Stomach (tissue), 8 donors: ENCODE measurements at regions not wholly inside any gene's neighbourhood (a gene's known extent, or its start where the extent isn't known, plus 50 kb on each side); places are given as distances from the start of the nearest gene placed in this dataset.
A peak's percentile ranks its signal among the peaks of the same experiment; 100 is the strongest.

Experiments
- DNase-seq, 2 donors: peaks; one replicate each; pipeline versions ENCODE4 v3.0.0 to v3.0.0-alpha.2; 2013 to 2019
- H3K27ac ChIP-seq, 5 donors: fragments of 200-600 bp in 4 of 5; sonication (generic) in 4 of 5; one replicate each; pipeline ENCODE4 v1.5.1; 2013 to 2019; ENCODE audit warnings: mild to moderate bottlenecking in 1 of 5, moderate library complexity in 1 of 5
- H3K27me3 ChIP-seq, 3 donors: fragments of 200-600 bp; sonication (generic); one replicate each; pipeline ENCODE4 v1.5.1; 2017 to 2019; ENCODE audit warnings: mixed run types in 1 of 3
- H3K36me3 ChIP-seq, 4 donors: fragments of 200-600 bp; sonication (generic); 1 replicate in 3 of 4; 2 replicates in 1 of 4; pipeline ENCODE4 v1.5.1; 2016 to 2019
- H3K4me1 ChIP-seq, 4 donors: fragments of 200-600 bp; sonication (generic); one replicate each; pipeline ENCODE4 v1.5.1; 2016 to 2019
- H3K4me3 ChIP-seq, 4 donors: fragments of 200-600 bp; sonication (generic) in 3 of 4; one replicate each; pipeline ENCODE4 v1.5.1; 2016 to 2019; ENCODE audit warnings: mild to moderate bottlenecking in 1 of 4
- H3K9me3 ChIP-seq, 4 donors: fragments of 200-600 bp; sonication (generic); one replicate each; pipeline ENCODE4 v1.5.1; 2016 to 2019
- EP300 ChIP-seq: sonication (generic); formaldehyde crosslinking; IDR thresholded peaks from one replicate; pipeline ENCODE4 v1.6.1; 2017; ENCODE audit warnings: antibody characterized with exemption
- POLR2A ChIP-seq, 4 donors: fragments of 450-650 bp; IDR thresholded peaks; one replicate each; pipeline ENCODE4 v1.6.1; 2016; ENCODE audit warnings: antibody characterized with exemption in 4 of 4, control low read depth in 2 of 4, mild to moderate bottlenecking in 1 of 4, moderate library complexity in 1 of 4
- POLR2AphosphoS5 ChIP-seq, 3 donors: sonication (generic); formaldehyde crosslinking; IDR thresholded peaks; one replicate each; pipeline ENCODE4 v1.6.1; 2016; ENCODE audit warnings: antibody characterized with exemption in 3 of 3
- WGBS, 5 donors: extraction: QIAGEN DNeasy Blood & Tissue Kit in 3 of 5; methylation state at CpG; one replicate each; pipeline versions ENCODE4 v1.1.5 to v1.1.7; 2013 to 2018; 5-methylcytosine and 5-hydroxymethylcytosine counted together
- intact Hi-C: fragments of 100-400 bp; cut with DNase I; formaldehyde crosslinking; loops from one replicate; pipeline ENCODE4 v1.15.1; 2023; ENCODE audit warnings: low total_unique reads
- TF ChIP-seq, protein P1 (sequence below), 7 experiments: fragments of 450-650 bp in 4 of 7; fragments of 200-600 bp in 3 of 7; sonication (generic) in 3 of 7; IDR thresholded peaks; one replicate each; pipeline ENCODE4 v1.5.1; 2016 to 2019; ENCODE audit warnings: antibody characterized with exemption in 7 of 7, control low read depth in 2 of 7, mild to moderate bottlenecking in 1 of 7
- donor health status: healthy with polysubstance abuse.
- donor health status: Bipolar disorder and iron deficiency.
- donor health status: healthy.

DNA sequence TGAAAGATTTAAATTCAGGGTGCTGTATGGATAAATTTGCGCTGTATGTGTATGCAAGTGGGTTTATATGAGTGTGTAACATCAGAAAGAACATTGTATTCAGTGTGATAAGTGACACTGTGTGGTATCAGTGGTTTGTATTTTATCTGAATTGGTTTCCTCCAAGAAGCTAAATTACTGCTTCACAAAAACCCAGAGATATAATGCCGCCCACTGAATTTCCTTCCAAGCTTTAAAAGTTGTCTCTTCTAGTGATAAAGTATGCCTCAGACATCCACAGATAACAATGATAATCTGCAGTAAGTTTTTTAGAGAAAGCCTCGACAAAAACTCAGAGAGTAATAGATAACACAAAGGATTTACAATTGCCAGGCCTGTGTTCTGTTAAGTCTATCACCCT is 710.6 kb upstream of the HS3ST1 start:
- no peak overlapping the region for H3K4me3 ChIP-seq
- WGBS, 5 donors, result 43 to 57% (median 53%) methylated on average over 3 of the region's 3 CpGs
- H3K27me3 ChIP-seq, result no peaks in the 10 kb centered on the region
- no peaks in the 10 kb centered on the region for H3K4me1 ChIP-seq
- TF ChIP-seq, protein P1, sequence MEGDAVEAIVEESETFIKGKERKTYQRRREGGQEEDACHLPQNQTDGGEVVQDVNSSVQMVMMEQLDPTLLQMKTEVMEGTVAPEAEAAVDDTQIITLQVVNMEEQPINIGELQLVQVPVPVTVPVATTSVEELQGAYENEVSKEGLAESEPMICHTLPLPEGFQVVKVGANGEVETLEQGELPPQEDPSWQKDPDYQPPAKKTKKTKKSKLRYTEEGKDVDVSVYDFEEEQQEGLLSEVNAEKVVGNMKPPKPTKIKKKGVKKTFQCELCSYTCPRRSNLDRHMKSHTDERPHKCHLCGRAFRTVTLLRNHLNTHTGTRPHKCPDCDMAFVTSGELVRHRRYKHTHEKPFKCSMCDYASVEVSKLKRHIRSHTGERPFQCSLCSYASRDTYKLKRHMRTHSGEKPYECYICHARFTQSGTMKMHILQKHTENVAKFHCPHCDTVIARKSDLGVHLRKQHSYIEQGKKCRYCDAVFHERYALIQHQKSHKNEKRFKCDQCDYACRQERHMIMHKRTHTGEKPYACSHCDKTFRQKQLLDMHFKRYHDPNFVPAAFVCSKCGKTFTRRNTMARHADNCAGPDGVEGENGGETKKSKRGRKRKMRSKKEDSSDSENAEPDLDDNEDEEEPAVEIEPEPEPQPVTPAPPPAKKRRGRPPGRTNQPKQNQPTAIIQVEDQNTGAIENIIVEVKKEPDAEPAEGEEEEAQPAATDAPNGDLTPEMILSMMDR (IDR thresholded peaks at IDR 0.05), result no peak
- no peak for TF ChIP-seq EP300
- TF ChIP-seq POLR2A (IDR thresholded peaks at IDR 0.05), result no peak
- no peak for TF ChIP-seq POLR2AphosphoS5 (IDR thresholded peaks at IDR 0.05)
- H3K27ac ChIP-seq, result no peak overlapping the region
- H3K36me3 ChIP-seq, result no peaks in the 10 kb centered on the region
- no peak for DNase-seq
- intact Hi-C loops, result no loop called here
- H3K9me3 ChIP-seq, result peaks cover 0 to 6% (median 0%) of the 10 kb centered on the region in 4 donors

DNA sequence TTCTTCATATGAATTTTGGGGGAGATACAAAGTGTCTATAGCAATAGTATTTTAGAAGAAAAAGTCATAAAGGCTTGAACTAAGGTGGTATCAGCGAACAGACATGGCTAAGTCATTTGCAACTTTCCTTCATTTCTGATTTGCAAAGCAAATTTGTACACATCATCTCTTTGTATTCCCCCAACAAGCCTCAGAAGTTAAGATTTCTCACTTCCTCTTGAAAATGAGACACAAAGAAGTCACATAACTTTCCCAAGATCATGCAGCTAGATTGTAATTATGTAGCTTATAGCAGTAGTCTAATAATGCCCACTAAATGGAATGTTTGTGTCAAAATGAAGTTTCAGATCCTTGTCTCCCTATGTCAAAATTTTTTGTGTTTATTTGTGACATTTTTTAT is 709.8 kb upstream of the HS3ST1 start:
- Histone ChIP-seq H3K27ac (no peak overlapping the region), H3K27me3 (no peaks in the 10 kb centered on the region), H3K9me3 (peaks cover 0 to 11% (median 2%) of the 10 kb centered on the region in 4 donors), H3K4me1 (no peaks in the 10 kb centered on the region), H3K4me3 (no peak overlapping the region), H3K36me3 (no peaks in the 10 kb centered on the region)
- intact Hi-C loops, result no loop called here
- no peak for TF ChIP-seq POLR2A (IDR thresholded peaks at IDR 0.05)
- TF ChIP-seq POLR2AphosphoS5 (IDR thresholded peaks at IDR 0.05), result no peak
- no peak for TF ChIP-seq EP300
- TF ChIP-seq, protein P1 (IDR thresholded peaks at IDR 0.05), result no peak
- 47 to 58% (median 50%) methylated on average over 1 of the region's 1 CpG for WGBS, 5 donors
- no peak for DNase-seq

GRCh38 chr4:12137575-12137974 is 708.9 kb upstream of the HS3ST1 start:
- Histone ChIP-seq H3K9me3 (peaks cover 0 to 20% (median 2%) of the 10 kb centered on the region in 4 donors), H3K27me3 (no peaks in the 10 kb centered on the region), H3K4me3 (no peak overlapping the region), H3K4me1 (no peaks in the 10 kb centered on the region), H3K36me3 (no peaks in the 10 kb centered on the region), H3K27ac (no peak overlapping the region)
- DNase-seq, result peak in 1 of 2 donors; percentile 72
- TF ChIP-seq EP300 (no peak), POLR2AphosphoS5 (IDR thresholded peaks at IDR 0.05) (no peak), POLR2A (IDR thresholded peaks at IDR 0.05) (no peak)
- TF ChIP-seq, protein P1 (IDR thresholded peaks at IDR 0.05), result no peak
- intact Hi-C loops, result no loop called here
- 30 to 64% (median 54%) methylated on average over 2 of the region's 2 CpGs for WGBS, 5 donors

DNA sequence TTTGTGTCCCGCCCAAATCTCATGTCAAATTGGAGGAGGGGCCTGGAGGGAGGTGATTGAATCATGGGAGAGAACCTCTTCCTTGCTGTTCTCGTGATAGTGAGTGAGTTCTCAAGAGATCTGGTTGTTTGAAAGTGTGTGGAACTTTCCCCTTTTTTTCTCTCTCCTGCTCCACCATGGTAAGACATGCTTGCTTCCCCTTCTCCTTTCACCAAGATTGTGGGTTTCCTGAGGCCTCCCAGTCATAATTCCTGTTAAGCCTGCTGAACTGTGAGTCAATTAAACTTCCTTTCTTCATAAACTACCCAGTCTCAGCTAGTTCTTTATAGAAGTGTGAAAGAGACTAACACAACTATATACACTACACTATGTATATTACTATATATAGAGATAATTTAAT is 697.8 kb upstream of the HS3ST1 start:
- WGBS, 5 donors, result 37 to 50% (median 39%) methylated on average over 2 of the region's 2 CpGs
- Histone ChIP-seq H3K27me3 (no peaks in the 10 kb centered on the region), H3K36me3 (no peaks in the 10 kb centered on the region), H3K4me3 (no peak overlapping the region), H3K4me1 (no peaks in the 10 kb centered on the region), H3K27ac (no peak overlapping the region), H3K9me3 (peaks cover 0 to 12% (median 0%) of the 10 kb centered on the region in 4 donors)
- intact Hi-C loops, result no loop called here
- DNase-seq, result no peak
- TF ChIP-seq, protein P1 (IDR thresholded peaks at IDR 0.05), result no peak
- TF ChIP-seq EP300 (no peak), POLR2AphosphoS5 (IDR thresholded peaks at IDR 0.05) (no peak), POLR2A (IDR thresholded peaks at IDR 0.05) (no peak)
